ENCODE measurements at regions not wholly inside any gene's neighbourhood (a gene's known extent, or its start where the extent isn't known, plus 50 kb on each side); places are given as distances from the start of the nearest gene placed in this dataset.

GRCh38 chr2:212945526-212945925, 205.9 kb downstream of the IKZF2 start:
- in situ Hi-C loops (cut with HindIII; ENCODE audit: low pct_unique_long_range_greater_than_20kb, low sequenced_read_pairs): no loop called here
- DNase-seq (ENCODE audit: low read depth in 1 of 2, low spot score in 1 of 2): no peak
- no peak for TF ChIP-seq JUND (IDR thresholded peaks at IDR 0.05; ENCODE audit: low read depth)

- no peak for DNase-seq (ENCODE audit: low read depth in 1 of 2, low spot score in 1 of 2)
- no peak for TF ChIP-seq JUND (IDR thresholded peaks at IDR 0.05; ENCODE audit: low read depth)
- in situ Hi-C loops (cut with HindIII; ENCODE audit: low pct_unique_long_range_greater_than_20kb, low sequenced_read_pairs): no loop called here
Measured at GRCh38 chr2:212943351-212943750, 208.1 kb downstream of the IKZF2 start.

- no peak for TF ChIP-seq JUND (IDR thresholded peaks at IDR 0.05; ENCODE audit: low read depth)
- in situ Hi-C loops (cut with HindIII; ENCODE audit: low pct_unique_long_range_greater_than_20kb, low sequenced_read_pairs): no loop called here
- no peak for DNase-seq (ENCODE audit: low read depth in 1 of 2, low spot score in 1 of 2)
Measured at GRCh38 chr2:212941361-212941760, 210.1 kb downstream of the IKZF2 start.

DNA sequence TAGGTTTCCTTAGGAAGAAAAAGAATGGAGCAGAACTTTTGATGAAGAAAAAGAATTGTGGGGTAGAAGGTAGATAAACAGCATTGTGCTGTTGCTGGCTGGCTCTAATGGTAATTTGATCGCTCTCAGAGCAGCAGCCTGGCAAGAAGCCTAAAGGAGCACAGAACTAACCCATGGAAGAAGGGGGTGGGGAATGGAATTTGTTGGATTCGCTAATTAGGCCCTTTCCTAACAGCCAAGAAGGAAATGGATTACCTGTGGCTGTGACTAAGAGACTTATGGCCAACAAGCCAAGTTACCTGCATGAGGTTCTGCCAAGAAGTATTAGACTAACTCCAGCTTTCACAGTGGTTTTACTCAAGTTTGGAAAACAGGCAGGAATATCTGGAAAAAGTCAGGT, 210.6 kb downstream of the IKZF2 start:
- TF ChIP-seq JUND (IDR thresholded peaks at IDR 0.05; ENCODE audit: low read depth): no peak
- in situ Hi-C loops (cut with HindIII; ENCODE audit: low pct_unique_long_range_greater_than_20kb, low sequenced_read_pairs): no loop called here
- peak; percentile 4 to 85 for DNase-seq (ENCODE audit: low read depth in 1 of 2, low spot score in 1 of 2)

GRCh38 chr2:212939777-212940531, 211.5 kb downstream of the IKZF2 start:
- TF ChIP-seq JUND (IDR thresholded peaks at IDR 0.05; ENCODE audit: low read depth): peak; percentile 79
- in situ Hi-C loops (cut with HindIII; ENCODE audit: low pct_unique_long_range_greater_than_20kb, low sequenced_read_pairs): no loop called here
- peak; percentile 11 to 93 for DNase-seq (ENCODE audit: low read depth in 1 of 2, low spot score in 1 of 2)

- no peak for DNase-seq (ENCODE audit: low read depth in 1 of 2, low spot score in 1 of 2)
- TF ChIP-seq JUND (IDR thresholded peaks at IDR 0.05; ENCODE audit: low read depth): no peak
- in situ Hi-C loops (cut with HindIII; ENCODE audit: low pct_unique_long_range_greater_than_20kb, low sequenced_read_pairs): no loop called here
Measured at GRCh38 chr2:212938144-212938793, 213.1 kb downstream of the IKZF2 start.

- no peak for DNase-seq (ENCODE audit: low read depth in 1 of 2, low spot score in 1 of 2)
- no peak for TF ChIP-seq JUND (IDR thresholded peaks at IDR 0.05; ENCODE audit: low read depth)
- in situ Hi-C loops (cut with HindIII; ENCODE audit: low pct_unique_long_range_greater_than_20kb, low sequenced_read_pairs): no loop called here
Measured at GRCh38 chr2:212936572-212936971, 214.8 kb downstream of the IKZF2 start.

DNA sequence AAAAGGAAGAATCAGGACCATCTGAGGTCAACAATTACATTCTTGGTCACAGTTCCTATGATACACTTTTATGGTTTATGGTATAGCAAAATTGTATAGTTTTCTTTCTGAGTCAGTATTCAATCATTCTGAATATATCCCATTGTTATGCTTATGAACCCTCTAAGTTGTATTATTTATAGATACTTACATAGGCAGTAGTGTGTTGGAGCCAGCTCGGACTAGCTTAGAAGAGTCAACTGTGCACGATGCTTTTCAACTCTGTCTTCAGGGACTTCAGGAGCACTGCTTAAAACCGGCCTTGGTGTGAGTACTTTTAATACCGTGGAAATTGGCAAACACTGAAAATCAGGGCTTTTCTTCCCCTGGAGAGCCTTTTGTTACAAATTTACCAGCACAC, 215.7 kb downstream of the IKZF2 start:
- in situ Hi-C loops (cut with HindIII; ENCODE audit: low pct_unique_long_range_greater_than_20kb, low sequenced_read_pairs): no loop called here
- no peak for DNase-seq (ENCODE audit: low read depth in 1 of 2, low spot score in 1 of 2)
- no peak for TF ChIP-seq JUND (IDR thresholded peaks at IDR 0.05; ENCODE audit: low read depth)

DNA sequence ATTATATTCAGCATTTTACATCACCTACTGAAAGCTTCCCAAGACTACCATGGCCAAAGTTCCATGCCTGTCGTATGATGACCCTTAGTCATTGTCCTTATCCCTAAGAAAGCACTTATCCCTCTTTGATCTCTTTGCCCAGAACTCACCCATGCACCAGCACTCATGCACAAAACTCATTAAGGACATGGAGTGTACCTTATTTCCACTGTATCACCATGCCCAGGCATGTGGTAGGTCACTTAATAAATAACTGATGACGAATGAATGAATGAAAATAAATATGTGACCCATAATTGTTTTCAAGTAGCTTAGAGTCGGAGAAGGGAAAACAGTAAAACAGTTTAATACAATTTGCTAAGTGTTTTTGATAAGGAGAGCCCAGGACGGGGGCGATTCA, 220.1 kb downstream of the IKZF2 start:
- DNase-seq (ENCODE audit: low read depth in 1 of 2, low spot score in 1 of 2): no peak
- in situ Hi-C loops (cut with HindIII; ENCODE audit: low pct_unique_long_range_greater_than_20kb, low sequenced_read_pairs): no loop called here
- TF ChIP-seq JUND (IDR thresholded peaks at IDR 0.05; ENCODE audit: low read depth): no peak

- TF ChIP-seq JUND (IDR thresholded peaks at IDR 0.05; ENCODE audit: low read depth): no peak
- no peak for DNase-seq (ENCODE audit: low read depth in 1 of 2, low spot score in 1 of 2)
- in situ Hi-C loops (cut with HindIII; ENCODE audit: low pct_unique_long_range_greater_than_20kb, low sequenced_read_pairs): no loop called here
Measured at GRCh38 chr2:212930556-212931260, 220.7 kb downstream of the IKZF2 start.

GRCh38 chr2:212929971-212930370, 221.4 kb downstream of the IKZF2 start:
- TF ChIP-seq JUND (IDR thresholded peaks at IDR 0.05; ENCODE audit: low read depth): no peak
- in situ Hi-C loops (cut with HindIII; ENCODE audit: low pct_unique_long_range_greater_than_20kb, low sequenced_read_pairs): no loop called here
- no peak for DNase-seq (ENCODE audit: low read depth in 1 of 2, low spot score in 1 of 2)

GRCh38 chr2:212929116-212929515, 222.3 kb downstream of the IKZF2 start:
- TF ChIP-seq JUND (IDR thresholded peaks at IDR 0.05; ENCODE audit: low read depth): no peak
- in situ Hi-C loops (cut with HindIII; ENCODE audit: low pct_unique_long_range_greater_than_20kb, low sequenced_read_pairs): no loop called here
- DNase-seq (ENCODE audit: low read depth in 1 of 2, low spot score in 1 of 2): no peak

DNA sequence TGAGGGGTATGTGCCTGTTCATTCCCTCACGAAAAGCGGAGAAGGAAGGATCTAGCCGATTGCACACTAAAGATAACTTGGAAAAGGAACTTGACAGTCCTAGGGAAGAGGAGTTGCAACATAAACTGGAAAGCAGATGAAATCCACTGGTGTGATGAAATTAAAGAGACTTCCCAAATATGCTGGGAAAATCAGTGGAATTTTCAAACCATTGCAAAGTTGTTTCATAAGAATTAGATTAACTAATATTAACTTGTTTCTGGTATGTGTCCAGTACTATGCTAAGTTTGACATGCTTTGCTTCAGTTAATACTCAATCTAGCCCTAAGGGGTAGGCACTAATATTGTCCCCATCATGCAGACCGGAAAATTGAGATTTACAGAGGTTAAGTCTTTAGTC, 222.7 kb downstream of the IKZF2 start:
- DNase-seq (ENCODE audit: low read depth in 1 of 2, low spot score in 1 of 2): no peak
- no peak for TF ChIP-seq JUND (IDR thresholded peaks at IDR 0.05; ENCODE audit: low read depth)
- in situ Hi-C loops (cut with HindIII; ENCODE audit: low pct_unique_long_range_greater_than_20kb, low sequenced_read_pairs): no loop called here

Data from T47D (cell line).